NCI-H1436 treated with DMSO at 0.1 percent for 48 hours (cell line): ENCODE measurements at regions not wholly inside any gene's neighbourhood (a gene's known extent, or its start where the extent isn't known, plus 50 kb on each side); places are given as distances from the start of the nearest gene placed in this dataset.

ENCODE experiments used
- DNase-seq: peaks from one replicate; lab custom pipeline; 2025; lab: John Stamatoyannopoulos, UW

- no peak for DNase-seq
These were observed 1049.3 kb upstream of the CDH2 start for GRCh38 chr18:29226213-29226612.

- DNase-seq, result no peak
These were observed 1048.4 kb upstream of the CDH2 start for GRCh38 chr18:29225351-29225750.

- DNase-seq, result no peak
These were observed 1041.2 kb upstream of the CDH2 start for GRCh38 chr18:29218091-29218490.

GRCh38 chr18:29217124-29217915 lies 1040.4 kb upstream of the CDH2 start:
- DNase-seq, result no peak

- no peak for DNase-seq
These were observed 1021.9 kb upstream of the CDH2 start for GRCh38 chr18:29198834-29199233.

GRCh38 chr18:29196307-29196706 lies 1019.4 kb upstream of the CDH2 start:
- DNase-seq, result no peak

- DNase-seq, result no peak
These were observed 1014.3 kb upstream of the CDH2 start for GRCh38 chr18:29191263-29191662.

- no peak for DNase-seq
These were observed 1011.8 kb upstream of the CDH2 start for GRCh38 chr18:29188760-29189159.

- DNase-seq, result no peak
These were observed 1008.9 kb upstream of the CDH2 start for GRCh38 chr18:29185801-29186200.

- DNase-seq, result no peak
These were observed 1007.7 kb upstream of the CDH2 start for GRCh38 chr18:29184654-29185053.

- no peak for DNase-seq
These were observed 1004.4 kb upstream of the CDH2 start for GRCh38 chr18:29181151-29181901.

- DNase-seq, result no peak
These were observed 999.8 kb upstream of the CDH2 start for GRCh38 chr18:29176681-29177080.

- DNase-seq, result no peak
These were observed 998.0 kb upstream of the CDH2 start for GRCh38 chr18:29174891-29175290.

- DNase-seq, result no peak
These were observed 995.8 kb upstream of the CDH2 start for GRCh38 chr18:29172756-29173067.

- no peak for DNase-seq
These were observed 995.2 kb upstream of the CDH2 start for GRCh38 chr18:29171892-29172755.

- DNase-seq, result no peak
These were observed 992.7 kb upstream of the CDH2 start for GRCh38 chr18:29169599-29169998.

GRCh38 chr18:29164993-29165599 lies 988.2 kb upstream of the CDH2 start:
- DNase-seq, result no peak

- DNase-seq, result no peak
These were observed 987.2 kb upstream of the CDH2 start for GRCh38 chr18:29164020-29164706.

GRCh38 chr18:29163596-29163995 lies 986.7 kb upstream of the CDH2 start:
- no peak for DNase-seq

- DNase-seq, result no peak
These were observed 984.5 kb upstream of the CDH2 start for GRCh38 chr18:29161429-29161828.

- DNase-seq, result peak; percentile 14
These were observed 983.2 kb upstream of the CDH2 start for GRCh38 chr18:29160170-29160569.

GRCh38 chr18:29157905-29158304 lies 981.0 kb upstream of the CDH2 start:
- no peak for DNase-seq
